ENCODE measurements at regions not wholly inside any gene's neighbourhood (a gene's known extent, or its start where the extent isn't known, plus 50 kb on each side); places are given as distances from the start of the nearest gene placed in this dataset.

- TF ChIP-seq CTCF (IDR thresholded peaks at IDR 0.05; ENCODE audit: insufficient read depth, low read length, missing control alignments), result no peak
- no peak overlapping the region for H3K4me3 ChIP-seq (ENCODE audit: low read depth, low read length)
- ChIA-PET CTCF (interaction anchor here (1.2 to 11.8 kb wide), 9 partner anchors 10 to 103 kb away, joined by 3 to 142 read pairs (median 7); no protein-coding TSS in a partner anchor), POLR2A (no interaction called here)
- no peak for DNase-seq (ENCODE audit: low read depth, low spot score)
Measured at GRCh38 chr14:22271838-22272799, 316.9 kb downstream of the DAD1 start.

- CTCF ChIA-PET, result interaction anchor here (1.2 to 11.8 kb wide), 6 partner anchors 13 to 68 kb away, joined by 3 to 142 read pairs (median 6); no protein-coding TSS in a partner anchor
Measured at GRCh38 chr14:22268875-22269274, 320.1 kb downstream of the DAD1 start.

GRCh38 chr14:22266683-22267082 lies 322.3 kb downstream of the DAD1 start:
- TF ChIP-seq CTCF (IDR thresholded peaks at IDR 0.05; ENCODE audit: insufficient read depth, low read length, missing control alignments), result no peak
- ChIA-PET CTCF (interaction anchor here (0.7 to 11.8 kb wide), 8 partner anchors 12 to 290 kb away, joined by 3 to 142 read pairs (median 4); no protein-coding TSS in a partner anchor), POLR2A (no interaction called here)
- DNase-seq (ENCODE audit: low read depth, low spot score), result no peak
- no peak overlapping the region for H3K4me3 ChIP-seq (ENCODE audit: low read depth, low read length)

More at GRCh38 chr14:22268875-22269274, 320.1 kb downstream of the DAD1 start:
- TF ChIP-seq CTCF (IDR thresholded peaks at IDR 0.05; ENCODE audit: insufficient read depth, low read length, missing control alignments), result no peak
- DNase-seq (ENCODE audit: low read depth, low spot score), result no peak
- no peak overlapping the region for H3K4me3 ChIP-seq (ENCODE audit: low read depth, low read length)
- POLR2A ChIA-PET, result no interaction called here

GRCh38 chr14:22266142-22266442 lies 322.9 kb downstream of the DAD1 start:
- CTCF ChIA-PET, result interaction anchor here (0.7 to 11.8 kb wide), 7 partner anchors 11 to 291 kb away, joined by 3 to 142 read pairs (median 3); no protein-coding TSS in a partner anchor
- no peak overlapping the region for H3K4me3 ChIP-seq (ENCODE audit: low read depth, low read length)
- no peak for TF ChIP-seq CTCF (IDR thresholded peaks at IDR 0.05; ENCODE audit: insufficient read depth, low read length, missing control alignments)
- no peak for DNase-seq (ENCODE audit: low read depth, low spot score)
- POLR2A ChIA-PET, result no interaction called here

GRCh38 chr14:22265319-22266141 lies 323.5 kb downstream of the DAD1 start:
- DNase-seq (ENCODE audit: low read depth, low spot score), result no peak
- CTCF ChIA-PET, result interaction anchor here (0.8 to 11.8 kb wide), 11 partner anchors 8 to 291 kb away, joined by 3 to 142 read pairs (median 3); no protein-coding TSS in a partner anchor
- POLR2A ChIA-PET, result no interaction called here
- H3K4me3 ChIP-seq (ENCODE audit: low read depth, low read length), result no peak overlapping the region
- TF ChIP-seq CTCF (IDR thresholded peaks at IDR 0.05; ENCODE audit: insufficient read depth, low read length, missing control alignments), result no peak
